HUES6 (cell line): ENCODE measurements at regions not wholly inside any gene's neighbourhood (a gene's known extent, or its start where the extent isn't known, plus 50 kb on each side); places are given as distances from the start of the nearest gene placed in this dataset.

ENCODE experiments used
- H3K27ac ChIP-seq: 2 replicates; pipeline ENCODE4 v1.7.0; 2013; ENCODE audit warnings: low read depth, mild to moderate bottlenecking, low read length, inconsistent platforms
- H3K27me3 ChIP-seq: 2 replicates; pipeline ENCODE4 v1.6.1; 2013; ENCODE audit warnings: low read length; ENCODE audit not compliant: control insufficient read depth, insufficient read depth
- H3K36me3 ChIP-seq: 2 replicates; pipeline ENCODE4 v1.6.1; 2013; ENCODE audit warnings: low read length; ENCODE audit not compliant: control insufficient read depth, insufficient read depth
- H3K4me1 ChIP-seq: 2 replicates; pipeline ENCODE4 v1.6.1; 2013; ENCODE audit warnings: low read length; ENCODE audit not compliant: control insufficient read depth, insufficient read depth
- H3K4me3 ChIP-seq: 2 replicates; pipeline ENCODE4 v1.5.1; 2013; ENCODE audit warnings: low read depth, low read length
- H3K9ac ChIP-seq: one replicate; pipeline ENCODE4 v1.6.1; 2013; ENCODE audit warnings: mild to moderate bottlenecking, low read length
- H3K9me3 ChIP-seq: 2 replicates; pipeline ENCODE4 v1.6.1; 2013; ENCODE audit warnings: low read depth, low read length; ENCODE audit not compliant: control insufficient read depth, insufficient read depth

DNA sequence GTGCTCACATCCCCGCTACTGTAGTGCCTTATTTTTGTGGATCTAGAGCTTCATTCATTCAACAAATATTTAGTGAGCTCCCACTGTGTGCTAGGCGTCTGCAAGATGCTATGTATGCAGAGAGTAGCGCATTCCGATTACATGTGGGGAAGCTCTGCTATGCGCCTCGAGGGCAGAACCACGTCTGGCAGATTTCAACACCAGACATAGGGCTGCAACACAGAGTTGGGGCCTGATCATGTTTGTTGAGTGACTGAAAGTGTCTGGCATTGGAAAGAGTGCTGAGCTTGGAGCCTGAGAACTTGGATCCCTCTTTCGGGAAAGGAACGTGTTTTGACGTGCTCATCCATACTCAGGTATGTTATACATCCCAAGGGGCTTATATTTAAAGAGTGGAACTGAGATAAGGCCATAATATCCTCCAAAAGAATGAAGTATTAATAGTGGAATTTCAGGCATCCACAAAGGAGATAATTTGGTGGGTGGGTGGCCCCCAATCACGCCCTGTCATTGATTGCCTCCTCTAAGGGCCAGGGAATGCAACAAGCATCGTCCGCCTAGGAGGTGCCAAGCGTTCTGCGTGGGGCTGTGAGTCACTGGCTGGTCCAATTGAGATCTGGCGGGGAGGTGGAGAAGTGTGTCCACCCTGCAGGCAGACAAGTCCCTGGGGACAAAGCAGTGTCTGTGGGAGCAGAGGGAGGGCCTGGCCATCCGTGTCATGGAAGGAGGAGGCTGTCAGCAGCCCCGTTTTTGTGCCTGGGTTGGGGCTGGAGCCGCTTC is 62.8 kb upstream of the ZBTB40 start:
- H3K27ac ChIP-seq = no peak overlapping the region

DNA sequence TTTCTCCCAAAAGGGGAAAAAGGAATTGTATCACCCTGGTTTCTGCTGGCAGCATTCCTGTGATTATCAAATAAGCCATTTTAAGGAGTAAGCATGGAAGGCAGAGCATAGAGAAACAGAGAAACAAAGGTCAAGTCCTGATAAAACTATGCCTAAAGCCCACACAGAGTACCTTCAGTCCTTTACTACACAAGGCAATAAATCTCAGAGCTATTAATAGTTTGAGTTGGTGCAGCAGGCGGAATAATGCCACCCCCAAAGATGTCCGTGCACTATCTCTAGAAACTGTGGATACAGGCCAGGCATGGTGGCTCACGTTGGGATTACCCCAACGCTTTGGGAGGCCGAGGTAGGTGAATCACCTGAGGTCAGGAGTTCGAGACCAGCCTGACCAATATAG is 58.1 kb upstream of the ZBTB40 start:
- H3K4me1 ChIP-seq = peaks cover 14% of the 10 kb centered on the region
- H3K9me3 ChIP-seq = no peaks in the 10 kb centered on the region
- no peak overlapping the region for H3K27ac ChIP-seq
- H3K4me3 ChIP-seq = no peak overlapping the region
- no peak overlapping the region for H3K9ac ChIP-seq
- H3K27me3 ChIP-seq = no peaks in the 10 kb centered on the region
- no peaks in the 10 kb centered on the region for H3K36me3 ChIP-seq

More for the DNA sequence above, 62.8 kb upstream of the ZBTB40 start:
- Histone ChIP-seq H3K9me3 (no peaks in the 10 kb centered on the region), H3K36me3 (no peaks in the 10 kb centered on the region), H3K9ac (peak overlapping the region; percentile 22), H3K4me3 (no peak overlapping the region), H3K27me3 (no peaks in the 10 kb centered on the region), H3K4me1 (peaks cover 16% of the 10 kb centered on the region)

DNA sequence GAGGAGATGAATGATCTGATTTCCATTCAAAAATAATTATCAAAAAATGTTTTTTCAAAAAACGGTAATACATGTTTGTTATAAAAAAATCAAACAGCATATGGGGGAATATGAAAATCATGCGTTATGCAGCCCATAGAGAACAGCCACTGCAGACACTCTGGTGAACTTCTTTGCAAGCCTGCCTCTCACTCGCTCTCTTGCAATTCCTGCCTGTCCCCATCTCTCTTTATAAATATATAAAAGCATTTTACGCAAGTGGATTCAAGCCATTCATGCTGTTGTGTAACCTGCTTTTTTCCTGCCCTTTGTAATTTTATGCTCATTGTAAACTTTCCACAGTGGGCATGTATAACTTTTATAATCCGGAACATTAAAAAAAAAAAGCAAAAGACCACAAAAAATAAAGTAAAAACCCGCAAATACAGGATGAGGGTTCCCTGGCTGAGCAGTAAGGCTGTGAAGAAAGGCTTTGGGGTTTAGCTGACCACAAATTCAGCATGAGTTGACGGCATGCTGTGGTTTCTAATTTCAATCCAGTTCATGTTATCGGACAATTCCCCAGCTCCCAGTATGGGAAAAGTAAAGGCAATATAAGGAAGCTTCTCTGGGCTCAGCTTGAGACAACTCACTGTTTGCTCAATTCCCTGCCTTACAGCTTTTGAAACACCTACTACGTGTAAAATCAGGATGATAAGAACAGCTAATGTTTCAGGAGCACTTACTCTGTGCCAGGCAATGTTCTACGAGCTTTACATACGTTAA is 52.8 kb upstream of the ZBTB40 start:
- Histone ChIP-seq H3K4me1 (peaks cover 5% of the 10 kb centered on the region; the same call in 1 of the 2 replicates), H3K9ac (no peak overlapping the region), H3K9me3 (no peaks in the 10 kb centered on the region), H3K36me3 (no peaks in the 10 kb centered on the region), H3K27me3 (no peaks in the 10 kb centered on the region), H3K27ac (no peak overlapping the region), H3K4me3 (no peak overlapping the region)

DNA sequence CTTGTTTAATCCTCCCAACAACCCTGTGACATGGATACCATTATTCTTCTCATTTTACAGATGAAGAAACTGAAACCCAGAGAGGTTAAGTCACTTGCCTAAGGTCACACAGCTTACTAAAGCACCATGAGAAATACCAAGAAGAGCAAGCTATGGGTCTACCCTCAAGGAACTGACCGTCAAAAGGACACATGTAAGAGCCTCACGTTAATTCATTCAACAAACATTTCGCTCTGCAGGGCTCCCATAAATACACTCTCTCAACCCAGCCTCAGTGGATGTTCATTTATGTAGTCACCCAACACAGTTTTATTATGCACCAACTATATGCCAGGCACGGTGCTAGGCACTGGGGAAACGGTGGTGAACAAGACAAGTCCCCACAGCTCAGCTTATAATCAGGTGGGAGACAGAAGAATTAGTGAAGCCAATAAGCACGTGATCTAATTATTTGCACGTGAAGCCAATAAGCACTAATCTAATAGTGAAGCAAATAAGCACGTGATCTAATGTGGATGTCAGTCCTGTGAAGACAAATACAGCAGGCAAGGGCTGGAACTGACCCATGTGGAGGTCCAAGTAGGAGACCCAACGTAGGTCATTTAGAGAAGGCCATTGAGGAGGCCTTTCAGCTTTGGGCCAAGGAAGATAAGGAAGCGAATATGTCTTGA is 52.1 kb upstream of the ZBTB40 start:
- H3K36me3 ChIP-seq = no peaks in the 10 kb centered on the region
- H3K4me3 ChIP-seq = no peak overlapping the region
- peaks cover 2% of the 10 kb centered on the region; the same call in 1 of the 2 replicates for H3K4me1 ChIP-seq
- H3K27ac ChIP-seq = no peak overlapping the region
- H3K9ac ChIP-seq = no peak overlapping the region
- H3K9me3 ChIP-seq = no peaks in the 10 kb centered on the region
- H3K27me3 ChIP-seq = no peaks in the 10 kb centered on the region
